ENCODE measurements at regions not wholly inside any gene's neighbourhood (a gene's known extent, or its start where the extent isn't known, plus 50 kb on each side); places are given as distances from the start of the nearest gene placed in this dataset.

DNA sequence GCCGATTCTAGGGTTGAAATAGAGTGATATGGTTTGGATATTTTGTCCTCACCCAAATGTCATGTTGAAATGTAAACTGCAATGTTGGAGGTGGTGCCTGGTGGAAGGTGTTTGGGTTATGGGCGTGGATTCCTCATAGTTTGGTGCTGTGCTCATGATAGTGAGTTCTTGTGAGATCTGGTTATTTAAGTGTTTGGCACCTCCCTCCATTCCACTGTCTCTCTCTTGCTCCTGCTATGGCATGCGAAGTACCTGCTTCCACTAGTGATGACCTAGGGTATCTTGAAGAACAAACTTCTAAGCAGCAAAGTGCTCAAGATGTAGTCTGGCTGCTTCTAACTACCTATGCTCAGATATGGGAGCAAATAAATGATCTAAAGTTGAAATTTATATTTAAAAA is 56.0 kb upstream of the TSPAN18 start:
- no peak for DNase-seq

DNA sequence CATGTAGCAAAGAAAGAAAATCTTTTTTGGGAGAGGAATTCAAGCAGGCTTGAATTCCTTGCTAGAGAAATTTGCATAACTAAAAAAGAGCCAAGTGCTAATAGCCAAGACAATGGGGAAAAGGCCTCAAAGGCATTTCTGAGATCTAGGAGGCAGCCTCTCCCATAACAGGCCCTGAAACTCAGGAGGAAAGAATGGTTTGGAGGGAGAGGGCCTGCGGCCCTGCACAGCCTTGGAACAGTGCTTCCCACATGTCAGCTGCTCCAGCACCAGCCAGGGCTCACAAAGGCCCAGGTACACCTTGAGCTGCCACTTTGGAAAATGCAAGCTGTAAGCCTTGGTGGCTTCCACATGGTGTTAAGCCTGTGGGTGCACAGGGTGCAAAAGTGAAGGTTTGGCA is 55.5 kb upstream of the TSPAN18 start:
- DNase-seq = no peak

DNA sequence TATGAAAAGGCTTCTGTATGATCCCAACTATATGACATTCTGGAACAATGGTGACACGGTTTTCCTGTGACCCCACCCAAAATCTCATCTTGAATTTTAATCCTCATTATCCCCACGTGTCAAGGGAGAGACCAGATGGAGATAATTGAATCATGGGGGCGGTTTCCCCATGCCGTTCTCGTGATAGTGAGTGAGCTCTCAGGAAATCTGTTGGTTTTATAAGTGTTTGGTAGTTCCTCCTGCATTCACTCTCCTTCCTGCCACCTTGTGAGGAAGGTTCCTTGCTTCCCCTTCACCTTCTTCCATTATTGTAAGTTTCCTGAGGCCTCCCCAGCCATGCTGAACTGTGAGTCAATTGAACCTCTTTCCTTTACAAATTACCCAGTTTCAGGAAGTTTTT is 53.1 kb upstream of the TSPAN18 start:
- peak; percentile 90 for DNase-seq

DNA sequence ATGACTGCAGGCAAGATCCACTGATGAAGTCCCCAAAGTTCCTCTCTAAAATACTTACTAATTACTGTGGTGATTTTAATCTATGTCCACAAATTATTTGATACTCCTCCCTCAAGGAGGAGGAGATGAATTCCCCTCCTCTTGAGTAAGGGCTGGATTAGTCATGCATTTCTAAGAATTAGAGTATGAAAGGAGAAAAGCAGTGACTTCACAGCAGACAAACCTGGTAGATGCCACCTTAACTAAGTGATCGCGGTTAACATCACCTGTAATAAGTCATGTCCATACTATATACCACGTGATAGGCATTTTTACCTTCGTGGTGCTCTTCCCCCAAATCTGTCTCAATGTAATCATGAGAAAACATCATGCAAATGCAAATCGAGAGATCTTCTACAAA is 52.0 kb upstream of the TSPAN18 start:
- DNase-seq = no peak

DNA sequence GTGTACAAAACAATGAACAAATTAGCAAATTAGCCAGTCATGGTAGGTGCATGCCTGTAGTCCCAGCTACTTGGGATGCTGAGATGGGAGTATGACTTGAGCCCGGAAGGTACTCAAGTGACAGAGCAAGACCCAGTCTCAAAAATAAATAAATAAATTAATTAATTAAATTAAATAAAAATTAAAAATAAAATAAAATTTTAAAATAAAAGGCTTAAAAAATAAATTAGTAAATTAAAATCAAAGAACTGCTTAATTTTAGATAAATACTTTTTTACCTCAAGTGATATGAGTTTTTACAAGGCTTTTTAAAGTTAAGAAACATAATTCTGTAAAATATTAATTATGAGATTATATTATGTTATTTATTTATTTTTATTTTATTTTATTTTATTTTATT is 50.9 kb upstream of the TSPAN18 start:
- no peak for DNase-seq

All from NCI-H524 treated with DMSO at 0.1 percent for 48 hours (cell line).